SIG-M5 treated with dmso at 0.1 percent for 504 hours (cell line): ENCODE measurements at regions not wholly inside any gene's neighbourhood (a gene's known extent, or its start where the extent isn't known, plus 50 kb on each side); places are given as distances from the start of the nearest gene placed in this dataset.

ENCODE experiments used
- DNase-seq: peaks from one replicate; lab custom pipeline; 2025; ENCODE audit not compliant: unreplicated experiment; lab: John Stamatoyannopoulos, UW

GRCh38 chrX:102067966-102068723 lies 57.3 kb upstream of the TCEAL2 start:
- DNase-seq: peak; percentile 1

- DNase-seq: no peak
Measured at GRCh38 chrX:102063445-102064074, 61.9 kb upstream of the TCEAL2 start.

- no peak for DNase-seq
Measured at GRCh38 chrX:102044496-102044895, 81.0 kb upstream of the TCEAL2 start.

- DNase-seq: no peak
Measured at GRCh38 chrX:102043380-102043779, 82.1 kb upstream of the TCEAL2 start.

GRCh38 chrX:102042372-102043325 lies 82.8 kb upstream of the TCEAL2 start:
- no peak for DNase-seq

- DNase-seq: no peak
Measured at GRCh38 chrX:102029026-102029425, 96.5 kb upstream of the TCEAL2 start.

GRCh38 chrX:102018208-102018607 lies 86.4 kb upstream of the ZMAT1 start:
- no peak for DNase-seq

- no peak for DNase-seq
Measured at GRCh38 chrX:102008901-102009300, 77.1 kb upstream of the ZMAT1 start.

- DNase-seq: no peak
Measured at GRCh38 chrX:101999644-102000539, 68.1 kb upstream of the ZMAT1 start.

GRCh38 chrX:101993335-101993734 lies 61.5 kb upstream of the ZMAT1 start:
- no peak for DNase-seq

GRCh38 chrX:101986586-101986985 lies 54.8 kb upstream of the ZMAT1 start:
- no peak for DNase-seq
